Natural killer cell (primary cell): ENCODE measurements at regions not wholly inside any gene's neighbourhood (a gene's known extent, or its start where the extent isn't known, plus 50 kb on each side); places are given as distances from the start of the nearest gene placed in this dataset.

Experiments used
- ATAC-seq, 3 donors: fragments of 150-1000 bp in 2 of 3; fragments of 200-7000 bp in 1 of 3; cut with Tn5 transposase; 1 replicate in 1 of 3; 2 replicates in 2 of 3; pipeline ENCODE4 v1.10.0; 2021; ENCODE audit warnings: mild to moderate bottlenecking in 2 of 3, moderate library complexity in 2 of 3
- DNase-seq, 2 donors: peaks; one replicate each; pipeline versions ENCODE4 v3.0.0 to v3.0.0-alpha.2; 2013 to 2021; ENCODE audit warnings: mixed read lengths in 1 of 2
- H3K27ac ChIP-seq: one replicate; pipeline ENCODE4 v1.5.1; 2013; ENCODE audit warnings: mild to moderate bottlenecking, low read length
- H3K27me3 ChIP-seq: one replicate; pipeline ENCODE4 v1.6.1; 2013; ENCODE audit warnings: low read length; ENCODE audit not compliant: control insufficient read depth, insufficient read depth
- H3K36me3 ChIP-seq: one replicate; pipeline ENCODE4 v1.6.1; 2013; ENCODE audit warnings: low read length; ENCODE audit not compliant: control insufficient read depth, insufficient read depth
- H3K4me1 ChIP-seq: one replicate; pipeline ENCODE4 v1.6.1; 2013; ENCODE audit warnings: low read length; ENCODE audit not compliant: control insufficient read depth, insufficient read depth
- H3K4me3 ChIP-seq: one replicate; pipeline ENCODE4 v1.5.1; 2013; ENCODE audit warnings: low read length
- H3K9me3 ChIP-seq: one replicate; pipeline ENCODE4 v1.6.1; 2013; ENCODE audit warnings: low read length; ENCODE audit not compliant: control insufficient read depth, insufficient read depth
- H3K27ac Mint-ChIP-seq, 2 donors: one replicate each; pipeline ENCODE4 v1.8.0; 2022; ENCODE audit warnings: mild to moderate bottlenecking in 2 of 2, mixed read lengths in 2 of 2, moderate library complexity in 1 of 2
- H3K27me3 Mint-ChIP-seq, 2 donors: one replicate each; pipeline ENCODE4 v1.8.0; 2022; ENCODE audit warnings: low read depth in 2 of 2, mixed read lengths in 2 of 2
- H3K36me3 Mint-ChIP-seq: one replicate; pipeline ENCODE4 v1.8.0; 2022; ENCODE audit warnings: mixed read lengths
- H3K4me1 Mint-ChIP-seq, 2 donors: one replicate each; pipeline ENCODE4 v1.8.0; 2022; ENCODE audit warnings: mixed read lengths in 2 of 2
- H3K4me3 Mint-ChIP-seq: one replicate; pipeline ENCODE4 v1.8.0; 2022; ENCODE audit warnings: mild to moderate bottlenecking, moderate library complexity, mixed read lengths
- H3K9me3 Mint-ChIP-seq, 2 donors: one replicate each; pipeline ENCODE4 v1.8.0; 2022; ENCODE audit warnings: mixed read lengths in 2 of 2
- WGBS: methylation state at CpG from one replicate; pipeline ENCODE4 v1.1.7; 2013; ENCODE audit warnings: missing lambda C conversion rate; ENCODE audit not compliant: insufficient coverage; 5-methylcytosine and 5-hydroxymethylcytosine counted together
- intact Hi-C: fragments of 100-400 bp; cut with micrococcal nuclease; formaldehyde crosslinking; loops from one replicate; pipeline ENCODE4 v1.14.2; 2022
- TF ChIP-seq, protein P1 (sequence below): fragments of 200-600 bp; IDR thresholded peaks from one replicate; pipeline ENCODE4 v1.8.0; 2022; ENCODE audit warnings: antibody characterized with exemption

DNA sequence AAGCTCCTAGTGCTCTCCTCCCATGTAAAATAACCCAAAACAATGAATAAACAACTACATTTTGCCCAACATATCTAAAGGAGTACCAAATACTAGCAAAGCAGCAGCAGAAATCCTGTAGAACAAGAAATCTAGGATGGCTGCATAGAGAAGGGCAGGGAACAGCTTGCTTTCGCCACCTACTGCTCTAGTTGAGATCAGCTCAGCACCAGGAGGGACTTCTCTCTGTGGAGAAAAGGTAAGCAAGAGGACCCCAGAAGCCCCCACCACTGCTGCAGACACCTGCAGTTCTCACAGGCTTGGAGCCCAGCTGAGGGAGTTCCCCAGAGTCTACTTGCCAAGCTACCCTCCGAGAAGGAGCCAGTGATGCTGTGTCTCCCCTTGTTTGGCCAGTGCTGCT is 243.0 kb upstream of the CHST9 start:
- intact Hi-C loops, result no loop called here
- TF ChIP-seq, protein P1, sequence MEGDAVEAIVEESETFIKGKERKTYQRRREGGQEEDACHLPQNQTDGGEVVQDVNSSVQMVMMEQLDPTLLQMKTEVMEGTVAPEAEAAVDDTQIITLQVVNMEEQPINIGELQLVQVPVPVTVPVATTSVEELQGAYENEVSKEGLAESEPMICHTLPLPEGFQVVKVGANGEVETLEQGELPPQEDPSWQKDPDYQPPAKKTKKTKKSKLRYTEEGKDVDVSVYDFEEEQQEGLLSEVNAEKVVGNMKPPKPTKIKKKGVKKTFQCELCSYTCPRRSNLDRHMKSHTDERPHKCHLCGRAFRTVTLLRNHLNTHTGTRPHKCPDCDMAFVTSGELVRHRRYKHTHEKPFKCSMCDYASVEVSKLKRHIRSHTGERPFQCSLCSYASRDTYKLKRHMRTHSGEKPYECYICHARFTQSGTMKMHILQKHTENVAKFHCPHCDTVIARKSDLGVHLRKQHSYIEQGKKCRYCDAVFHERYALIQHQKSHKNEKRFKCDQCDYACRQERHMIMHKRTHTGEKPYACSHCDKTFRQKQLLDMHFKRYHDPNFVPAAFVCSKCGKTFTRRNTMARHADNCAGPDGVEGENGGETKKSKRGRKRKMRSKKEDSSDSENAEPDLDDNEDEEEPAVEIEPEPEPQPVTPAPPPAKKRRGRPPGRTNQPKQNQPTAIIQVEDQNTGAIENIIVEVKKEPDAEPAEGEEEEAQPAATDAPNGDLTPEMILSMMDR, result no peak

DNA sequence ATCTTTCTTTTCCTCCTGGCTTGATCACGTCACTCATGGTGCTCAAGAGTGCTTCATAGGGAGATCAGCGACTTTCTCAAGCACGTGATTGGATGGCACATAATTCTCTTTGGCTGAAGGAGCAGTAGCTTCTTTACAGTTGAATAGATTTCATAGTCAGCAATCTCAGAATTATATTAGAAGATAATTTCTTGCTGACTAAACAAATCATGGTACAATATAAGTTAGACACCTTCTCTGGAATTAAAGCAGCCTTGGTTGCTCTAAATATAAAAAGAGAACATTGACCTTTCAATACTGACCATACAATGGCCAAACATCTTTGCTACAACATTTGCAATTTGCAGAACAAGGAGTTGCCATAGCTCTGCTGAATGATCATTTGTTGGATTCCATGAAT is 238.5 kb upstream of the CHST9 start:
- Histone ChIP-seq H3K4me3 (no peak overlapping the region), H3K36me3 (no peaks in the 10 kb centered on the region), H3K27me3 (no peaks in the 10 kb centered on the region), H3K4me1 (no peaks in the 10 kb centered on the region), H3K27ac (no peak overlapping the region), H3K9me3 (no peaks in the 10 kb centered on the region)
- WGBS, result 80% methylated on average over 3 of the region's 3 CpGs
- ATAC-seq (no peak), DNase-seq (no peak)
- Mint-ChIP-seq H3K9me3 (peaks cover 9 to 14% of the 10 kb centered on the region in 2 donors), H3K4me1 (no peaks in the 10 kb centered on the region), H3K4me3 (no peak overlapping the region), H3K27ac (no peak overlapping the region), H3K27me3 (no peaks in the 10 kb centered on the region), H3K36me3 (no peaks in the 10 kb centered on the region)
- intact Hi-C loops, result no loop called here
- TF ChIP-seq, protein P1, result no peak

More for the DNA sequence above, 243.0 kb upstream of the CHST9 start:
- ATAC-seq, result no peak
- H3K27ac Mint-ChIP-seq, result no peak overlapping the region
- no peaks in the 10 kb centered on the region for H3K4me1 Mint-ChIP-seq
- Histone ChIP-seq H3K27me3 (no peaks in the 10 kb centered on the region), H3K27ac (no peak overlapping the region), H3K9me3 (peaks cover 3% of the 10 kb centered on the region), H3K4me1 (no peaks in the 10 kb centered on the region), H3K4me3 (no peak overlapping the region), H3K36me3 (no peaks in the 10 kb centered on the region)
- no peak for DNase-seq
- no peaks in the 10 kb centered on the region for H3K27me3 Mint-ChIP-seq
- peaks cover 9% of the 10 kb centered on the region for H3K36me3 Mint-ChIP-seq
- WGBS, result 85% methylated on average over 2 of the region's 2 CpGs
- no peak overlapping the region for H3K4me3 Mint-ChIP-seq
- peaks cover 11 to 18% of the 10 kb centered on the region in 2 donors for H3K9me3 Mint-ChIP-seq

DNA sequence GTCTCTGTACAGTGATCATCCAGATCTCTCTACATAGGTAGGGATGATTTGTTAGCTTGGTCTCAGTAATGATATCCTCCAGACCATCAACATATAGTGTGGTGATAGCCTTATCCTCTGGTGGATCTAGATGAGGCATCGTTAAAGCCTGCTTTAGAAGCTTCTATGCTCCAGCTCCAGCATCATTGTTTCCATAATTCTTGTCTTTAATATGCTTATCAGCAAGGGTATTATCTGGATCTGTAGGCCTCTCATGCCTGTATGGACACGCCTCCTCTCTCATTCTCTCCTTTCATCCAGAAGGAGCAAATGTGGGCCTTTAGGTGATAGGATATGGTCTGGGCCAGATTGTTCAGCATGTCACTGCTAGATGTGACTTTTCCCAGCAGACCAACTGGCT is 234.5 kb upstream of the CHST9 start:
- H3K4me3 ChIP-seq, result no peak overlapping the region
- H3K36me3 ChIP-seq, result no peaks in the 10 kb centered on the region
- ATAC-seq (no peak), DNase-seq (no peak)
- H3K4me1 ChIP-seq, result no peaks in the 10 kb centered on the region
- intact Hi-C loops, result no loop called here
- no peak overlapping the region for H3K27ac ChIP-seq
- H3K4me1 Mint-ChIP-seq, result no peaks in the 10 kb centered on the region
- no peaks in the 10 kb centered on the region for H3K9me3 ChIP-seq
- peaks cover 6 to 14% of the 10 kb centered on the region in 2 donors for H3K9me3 Mint-ChIP-seq
- H3K4me3 Mint-ChIP-seq, result no peak overlapping the region
- no peaks in the 10 kb centered on the region for H3K27me3 ChIP-seq
- no peak overlapping the region for H3K27ac Mint-ChIP-seq
- H3K27me3 Mint-ChIP-seq, result no peaks in the 10 kb centered on the region
- 56% methylated on average over 1 of the region's 2 CpGs for WGBS
- no peaks in the 10 kb centered on the region for H3K36me3 Mint-ChIP-seq
- TF ChIP-seq, protein P1, result no peak

GRCh38 chr18:27415495-27415894 is 230.4 kb upstream of the CHST9 start:
- no peaks in the 10 kb centered on the region for H3K36me3 ChIP-seq
- H3K9me3 ChIP-seq, result no peaks in the 10 kb centered on the region
- H3K27ac Mint-ChIP-seq, result no peak overlapping the region
- no peak overlapping the region for H3K4me3 Mint-ChIP-seq
- no peaks in the 10 kb centered on the region for H3K27me3 ChIP-seq
- no peaks in the 10 kb centered on the region for H3K4me1 Mint-ChIP-seq
- no peaks in the 10 kb centered on the region for H3K27me3 Mint-ChIP-seq
- TF ChIP-seq, protein P1, result no peak
- H3K9me3 Mint-ChIP-seq, result peaks cover 6 to 9% of the 10 kb centered on the region in 2 donors
- DNase-seq (no peak), ATAC-seq (no peak)
- H3K4me3 ChIP-seq, result no peak overlapping the region
- H3K36me3 Mint-ChIP-seq, result no peaks in the 10 kb centered on the region
- H3K27ac ChIP-seq, result no peak overlapping the region
- intact Hi-C loops, result no loop called here
- H3K4me1 ChIP-seq, result no peaks in the 10 kb centered on the region
- 78% methylated on average over 3 of the region's 4 CpGs for WGBS
